K562 (cell line): ENCODE measurements at regions not wholly inside any gene's neighbourhood (a gene's known extent, or its start where the extent isn't known, plus 50 kb on each side); places are given as distances from the start of the nearest gene placed in this dataset.

ENCODE experiments used
- ATAC-seq: fragments of 200-7000 bp; cut with Tn5 transposase; 3 replicates; pipeline ENCODE4 v1.9.1; 2020; ENCODE audit warnings: moderate library complexity
- BruUV-seq: library from RNA; stranded (reverse); fragments of 400-500 nt; replicated peaks from 2 replicates; lab custom pipeline; 2021; lab: Mats Ljungman, UMichigan
- CTCF ChIA-PET: fragments of 300-600 bp; formaldehyde crosslinking; extraction: SDS; loops from one replicate; lab custom pipeline; 2021; ENCODE audit warnings: low intra/inter-chr PET ratio; lab: Yijun Ruan, JAX
- POLR2A ChIA-PET: fragments of 300-600, 350-650 bp; sonication (Branson Sonifier 250); formaldehyde crosslinking; extraction: SDS; loops from one replicate; lab custom pipeline; 2021; ENCODE audit warnings: antibody characterized with exemption, inconsistent platforms; lab: Yijun Ruan, JAX
- DNase-seq, 4 experiments: peaks; one replicate each; pipeline versions ENCODE4 v3.0.0 to v3.0.0-alpha.2; 2011 to 2018; ENCODE audit warnings: low spot score in 3 of 4, mixed read lengths in 3 of 4; ENCODE audit errors: extremely low read depth in 1 of 4
- FAIRE-seq: peaks from 2 replicates; lab custom pipeline; 2011; peaks lifted over from hg19 to GRCh38; lab: Jason Lieb, UNC
- H2AFZ ChIP-seq: 2 replicates; pipeline ENCODE4 v1.6.0; 2011; ENCODE audit warnings: low read depth, low read length, control low read depth, inconsistent platforms
- H3K27ac ChIP-seq: fragments of 200-600 bp; 3 replicates; pipeline ENCODE4 v1.8.0; 2011; ENCODE audit warnings: low read depth, mild to moderate bottlenecking, control low read depth, inconsistent platforms, low read length, moderate library complexity, mixed read lengths; ENCODE audit errors: extremely low read depth
- H3K27me3 ChIP-seq, 2 experiments: fragments of 300-600 bp in 1 of 2; 2 replicates in 1 of 2; 3 replicates in 1 of 2; pipeline versions ENCODE4 v1.6.0 to v1.8.0; 2011; ENCODE audit warnings: inconsistent platforms in 2 of 2, low read length in 2 of 2, mild to moderate bottlenecking in 1 of 2, mixed read lengths in 1 of 2, moderate library complexity in 1 of 2; ENCODE audit not compliant: control insufficient read depth in 2 of 2, insufficient read depth in 2 of 2
- H3K36me3 ChIP-seq: fragments of 300-600 bp; 3 replicates; pipeline ENCODE4 v1.8.0; 2011; ENCODE audit warnings: mild to moderate bottlenecking, low read length, inconsistent platforms; ENCODE audit not compliant: control insufficient read depth, insufficient read depth
- H3K4me1 ChIP-seq, 2 experiments: fragments of 200-600 bp in 1 of 2; replicated peaks in 1 of 2; 2 replicates in 1 of 2; 3 replicates in 1 of 2; pipeline versions ENCODE4 v1.5.1 to v1.8.0; 2011; ENCODE audit warnings: inconsistent platforms in 2 of 2, low read length in 2 of 2, mild to moderate bottlenecking in 1 of 2, mixed read lengths in 1 of 2, moderate library complexity in 1 of 2; ENCODE audit not compliant: control insufficient read depth in 2 of 2, insufficient read depth in 2 of 2
- H3K4me2 ChIP-seq: 2 replicates; pipeline ENCODE4 v1.6.1; 2011; ENCODE audit warnings: low read length, control low read depth, inconsistent platforms, mixed read lengths; ENCODE audit not compliant: insufficient read depth
- H3K4me3 ChIP-seq: fragments of 200-600 bp; sonication (generic), shearing (Covaris generic); 2 replicates; pipeline ENCODE4 v1.5.1; 2016; ENCODE audit warnings: control low read depth, inconsistent platforms
- H3K79me2 ChIP-seq: fragments of 200-600 bp; 3 replicates; pipeline ENCODE4 v1.8.0; 2011; ENCODE audit warnings: low read length, inconsistent platforms; ENCODE audit not compliant: control insufficient read depth, insufficient read depth
- H3K9ac ChIP-seq, 2 experiments: 2 replicates each; pipeline versions ENCODE4 v1.6.0 to v1.6.1; 2011; ENCODE audit warnings: low read depth in 2 of 2, low read length in 2 of 2, control low read depth in 1 of 2, inconsistent platforms in 1 of 2, mild to moderate bottlenecking in 1 of 2, mixed read lengths in 1 of 2; ENCODE audit not compliant: insufficient read depth in 1 of 2
- H3K9me1 ChIP-seq: one replicate; pipeline ENCODE4 v1.6.0; 2011; ENCODE audit warnings: inconsistent platforms, mild to moderate bottlenecking, low read length, moderate library complexity; ENCODE audit not compliant: control insufficient read depth, insufficient read depth
- H3K9me3 ChIP-seq: replicated peaks from 2 replicates; pipeline ENCODE4 v1.5.1; 2011; ENCODE audit warnings: low read depth, low read length, inconsistent platforms; ENCODE audit not compliant: control insufficient read depth, insufficient read depth
- H4K20me1 ChIP-seq: replicated peaks from 2 replicates; pipeline ENCODE4 v1.6.1; 2011; ENCODE audit warnings: low read length, inconsistent platforms, mixed read lengths; ENCODE audit not compliant: control insufficient read depth, insufficient read depth
- BRCA1 ChIP-seq, 2 experiments: fragments of 450-650 bp in 1 of 2; sonication (generic) in 1 of 2; formaldehyde crosslinking in 1 of 2; IDR thresholded peaks; 2 replicates each; pipeline versions ENCODE4 v1.5.0 to v1.6.1; 2017 to 2020; ENCODE audit warnings: mild to moderate bottlenecking in 1 of 2, missing genetic modification reagents in 1 of 2
- E2F3 ChIP-seq: fragments of 250-450 bp; sonication (Bioruptor Pico); IDR thresholded peaks from 2 replicates; pipeline ENCODE4 v1.4.0; 2020; ENCODE audit warnings: mild to moderate bottlenecking
- MAZ ChIP-seq, 2 experiments: fragments of 450-650 bp in 1 of 2; sonication (generic) in 1 of 2; formaldehyde crosslinking; IDR thresholded peaks in 1 of 2; conservative IDR thresholded peaks in 1 of 2; 2 replicates each; pipeline versions ENCODE4 v1.4.0 to v1.5.0; 2020; ENCODE audit warnings: mild to moderate bottlenecking in 1 of 2, missing genetic modification reagents in 1 of 2
- MBD2 ChIP-seq: sonication (generic); IDR thresholded peaks from 2 replicates; pipeline ENCODE4 v1.6.1; 2016; ENCODE audit warnings: low read depth, borderline replicate concordance
- PHF21A ChIP-seq: fragments of 450-650 bp; IDR thresholded peaks from 2 replicates; pipeline ENCODE4 v1.6.1; 2017; ENCODE audit warnings: low read depth, borderline replicate concordance
- PHTF2 ChIP-seq: fragments of 250-450 bp; sonication (Bioruptor Pico); IDR thresholded peaks from 2 replicates; pipeline ENCODE4 v1.5.0; 2021; ENCODE audit warnings: mild to moderate bottlenecking
- TCF3 ChIP-seq: sonication (generic); formaldehyde crosslinking; IDR thresholded peaks from 2 replicates; pipeline ENCODE4 v1.4.0; 2020; ENCODE audit warnings: mild to moderate bottlenecking, missing genetic modification reagents
- TFE3 ChIP-seq: fragments of 450-650 bp; formaldehyde crosslinking; IDR thresholded peaks from 2 replicates; pipeline ENCODE4 v1.4.0; 2020; ENCODE audit warnings: mild to moderate bottlenecking, mixed read lengths
- TRIM25 ChIP-seq: fragments of 450-650 bp; IDR thresholded peaks from 2 replicates; pipeline ENCODE4 v1.7.0; 2016; ENCODE audit warnings: borderline replicate concordance
- ZNF146 ChIP-seq: IDR thresholded peaks from one replicate; pipeline ENCODE4 v1.6.1; 2018; ENCODE audit warnings: missing compliant biosample characterization; ENCODE audit not compliant: unreplicated experiment
- WGBS: fragments of 100-300 bp; shearing (Covaris generic); methylation state at CpG from one replicate; pipeline ENCODE4 v1.1.6; 2016; ENCODE audit warnings: low coverage, mixed read lengths; ENCODE audit not compliant: insufficient coverage; ENCODE audit errors: missing lambda C conversion rate; 5-methylcytosine and 5-hydroxymethylcytosine counted together
- in situ Hi-C: fragments of 300-500 bp; cut with MboI; formaldehyde crosslinking; loops from 4 replicates; pipeline ENCODE4 v1.15.0; 2018; ENCODE audit warnings: inconsistent platforms, mixed read lengths
- intact Hi-C: fragments of 100-400 bp; cut with micrococcal nuclease; formaldehyde crosslinking; loops from 2 replicates; pipeline ENCODE4 v1.14.2; 2022

GRCh38 chr2:100756704-100757103, 63.2 kb upstream of the NPAS2 start:
- intact Hi-C loops: no loop called here

More at GRCh38 chr2:100756704-100757103, 63.2 kb upstream of the NPAS2 start:
- H3K4me3 ChIP-seq: no peak overlapping the region
- in situ Hi-C loops: no loop called here
- H3K79me2 ChIP-seq: no peaks in the 10 kb centered on the region
- DNase-seq (no peak), ATAC-seq (no peak), FAIRE-seq (no peak)
- ChIA-PET CTCF (no interaction called here), POLR2A (interaction anchor here (0.7 kb wide), 1 partner anchor 465 kb away, joined by 3 read pairs; no protein-coding TSS in a partner anchor)
- H3K9me1 ChIP-seq: no peaks in the 10 kb centered on the region
- no peak overlapping the region for H3K4me2 ChIP-seq
- no TSS peak for BruUV-seq
- 0% methylated on average over 1 of the region's 1 CpG for WGBS
- H3K27me3 ChIP-seq: no peaks in the 10 kb centered on the region; a peak in 1 of 5 replicates
- H3K9ac ChIP-seq: no peak overlapping the region
- TF ChIP-seq ZNF146 (CRISPR knock-in tag) (no peak), PHF21A (no peak), E2F3 (CRISPR knock-in tag) (no peak), MBD2 (no peak), TRIM25 (no peak), MAZ (CRISPR knock-in tag; conservative IDR thresholded peaks at IDR 0.05 in 1 of 2, IDR thresholded peaks at IDR 0.05 in 1 of 2) (no peak), BRCA1 (IDR thresholded peaks at IDR 0.05) (no peak), BRCA1 (CRISPR knock-in tag; IDR thresholded peaks at IDR 0.05) (no peak), TFE3 (CRISPR knock-in tag) (no peak), TCF3 (no peak), PHTF2 (CRISPR knock-in tag) (no peak)
- H3K36me3 ChIP-seq: no peaks in the 10 kb centered on the region
- H2AFZ ChIP-seq: no peak overlapping the region
- no peak overlapping the region for H3K27ac ChIP-seq
- H4K20me1 ChIP-seq: no peaks in the 10 kb centered on the region
- no peaks in the 10 kb centered on the region for H3K9me3 ChIP-seq
- no peaks in the 10 kb centered on the region for H3K4me1 ChIP-seq
